Kidney capillary endothelial cell (primary cell): ENCODE measurements at regions not wholly inside any gene's neighbourhood (a gene's known extent, or its start where the extent isn't known, plus 50 kb on each side); places are given as distances from the start of the nearest gene placed in this dataset.

ENCODE experiments used
- DNase-seq: peaks from one replicate; pipeline ENCODE4 v3.0.0-alpha.2; 2018; ENCODE audit warnings: low spot score

GRCh38 chr12:89256060-89256459, 96.2 kb downstream of the DUSP6 start:
- no peak for DNase-seq

GRCh38 chr12:89253488-89253887, 98.8 kb downstream of the DUSP6 start:
- DNase-seq, result no peak

- no peak for DNase-seq
Measured at GRCh38 chr12:89252284-89252683, 100.0 kb downstream of the DUSP6 start.

GRCh38 chr12:89251342-89252271, 100.7 kb downstream of the DUSP6 start:
- no peak for DNase-seq

- DNase-seq, result no peak
Measured at GRCh38 chr12:89250636-89251035, 101.7 kb downstream of the DUSP6 start.

- no peak for DNase-seq
Measured at GRCh38 chr12:89250213-89250612, 102.1 kb downstream of the DUSP6 start.

- no peak for DNase-seq
Measured at GRCh38 chr12:89247967-89248366, 104.3 kb downstream of the DUSP6 start.

GRCh38 chr12:89247541-89247942, 104.8 kb downstream of the DUSP6 start:
- no peak for DNase-seq

- no peak for DNase-seq
Measured at GRCh38 chr12:89245090-89245489, 107.2 kb downstream of the DUSP6 start.

GRCh38 chr12:89244536-89244935, 107.8 kb downstream of the DUSP6 start:
- no peak for DNase-seq

- no peak for DNase-seq
Measured at GRCh38 chr12:89243771-89244170, 108.5 kb downstream of the DUSP6 start.

GRCh38 chr12:89239534-89239933, 112.8 kb downstream of the DUSP6 start:
- DNase-seq, result no peak

- DNase-seq, result peak; percentile 64
Measured at GRCh38 chr12:89238593-89238992, 113.7 kb downstream of the DUSP6 start.

GRCh38 chr12:89237763-89238162, 114.5 kb downstream of the DUSP6 start:
- no peak for DNase-seq

- no peak for DNase-seq
Measured at GRCh38 chr12:89236748-89237383, 115.4 kb downstream of the DUSP6 start.

- DNase-seq, result no peak
Measured at GRCh38 chr12:89236237-89236636, 116.1 kb downstream of the DUSP6 start.

- DNase-seq, result no peak
Measured at GRCh38 chr12:89235189-89235993, 116.9 kb downstream of the DUSP6 start.

GRCh38 chr12:89234324-89235114, 117.8 kb downstream of the DUSP6 start:
- no peak for DNase-seq

GRCh38 chr12:89231686-89232085, 120.6 kb downstream of the DUSP6 start:
- DNase-seq, result no peak

- DNase-seq, result no peak
Measured at GRCh38 chr12:89230376-89231315, 121.7 kb downstream of the DUSP6 start.

GRCh38 chr12:89228491-89228890, 123.8 kb downstream of the DUSP6 start:
- no peak for DNase-seq
